ENCODE measurements at regions not wholly inside any gene's neighbourhood (a gene's known extent, or its start where the extent isn't known, plus 50 kb on each side); places are given as distances from the start of the nearest gene placed in this dataset.

DNA sequence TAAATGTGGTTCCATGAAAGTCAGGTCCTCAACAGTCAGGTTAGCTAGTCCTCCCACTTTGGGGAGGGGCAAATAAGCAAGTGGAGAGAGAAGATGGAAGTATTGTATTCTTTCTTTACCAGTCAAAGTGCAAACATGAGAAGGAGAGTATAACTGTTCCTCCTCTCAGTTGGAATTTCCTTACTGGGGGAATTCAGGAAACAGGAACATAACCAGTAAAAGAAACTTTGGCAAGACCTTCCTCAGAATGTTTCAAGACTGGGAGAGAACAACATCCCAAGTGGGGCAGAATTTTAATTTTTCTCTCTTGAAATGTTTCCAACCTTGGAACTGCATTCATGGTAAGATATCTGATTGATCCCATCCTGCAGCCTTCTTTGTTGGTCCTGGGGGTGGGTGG lies 552.4 kb upstream of the TNP1 start:
- H3K27me3 ChIP-seq (ENCODE audit: insufficient read depth, low read length, poor library complexity), result no peaks in the 10 kb centered on the region
- no peak overlapping the region for H3K4me2 ChIP-seq (ENCODE audit: low read length)
- H4K8ac ChIP-seq (ENCODE audit: low read depth, low read length), result no peak overlapping the region
- no peak for DNase-seq
- no peak overlapping the region for H3K27ac ChIP-seq (ENCODE audit: low read depth, low read length)
- no peak overlapping the region for H2AK5ac ChIP-seq (ENCODE audit: low read length)
- H3K18ac ChIP-seq (ENCODE audit: low read length), result no peak overlapping the region
- H4K5ac ChIP-seq (ENCODE audit: low read length), result no peak overlapping the region
- no peak overlapping the region for H3K9ac ChIP-seq (ENCODE audit: low read length)
- H3K56ac ChIP-seq (ENCODE audit: low read length), result no peak overlapping the region
- no peak overlapping the region for H3K23ac ChIP-seq (ENCODE audit: low read length)
- H3K79me2 ChIP-seq (ENCODE audit: control insufficient read depth, insufficient read depth, low read length), result no peaks in the 10 kb centered on the region
- H3K79me1 ChIP-seq (ENCODE audit: low read length), result no peaks in the 10 kb centered on the region
- H3K4ac ChIP-seq (ENCODE audit: low read depth, low read length), result no peak overlapping the region
- H3K4me3 ChIP-seq (ENCODE audit: low read length), result no peak overlapping the region
- no peak overlapping the region for H2BK120ac ChIP-seq (ENCODE audit: low read depth, low read length)
- no peak overlapping the region for H2BK15ac ChIP-seq (replicated peaks; ENCODE audit: low read depth)
- H3K36me3 ChIP-seq (ENCODE audit: control insufficient read depth, insufficient read depth, low read length), result no peaks in the 10 kb centered on the region
- H2BK5ac ChIP-seq (ENCODE audit: low read length), result no peak overlapping the region
- no peaks in the 10 kb centered on the region for H3K4me1 ChIP-seq (ENCODE audit: control insufficient read depth, low read depth, low read length)

DNA sequence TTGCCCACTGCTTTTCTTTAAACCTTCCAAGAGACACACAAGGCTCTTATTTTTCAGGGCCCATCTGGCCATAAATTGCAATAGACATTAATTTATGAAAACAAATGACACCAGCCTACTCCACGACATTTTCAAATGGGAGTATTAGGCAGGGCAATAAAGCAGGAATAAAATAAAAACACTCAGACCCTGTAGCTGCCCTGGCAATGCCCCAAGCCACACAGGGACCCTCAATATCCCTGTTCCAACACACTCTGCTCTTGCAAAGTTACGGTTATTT lies 550.8 kb upstream of the TNP1 start:
- Histone ChIP-seq H3K4me1 (ENCODE audit: control insufficient read depth, low read depth, low read length) (no peaks in the 10 kb centered on the region), H2BK120ac (ENCODE audit: low read depth, low read length) (no peak overlapping the region), H3K27ac (ENCODE audit: low read depth, low read length) (no peak overlapping the region), H4K8ac (ENCODE audit: low read depth, low read length) (no peak overlapping the region), H3K4me3 (ENCODE audit: low read length) (no peak overlapping the region), H3K23ac (ENCODE audit: low read length) (no peak overlapping the region), H3K56ac (ENCODE audit: low read length) (no peak overlapping the region), H3K79me1 (ENCODE audit: low read length) (no peaks in the 10 kb centered on the region), H3K4ac (ENCODE audit: low read depth, low read length) (no peak overlapping the region), H3K79me2 (ENCODE audit: control insufficient read depth, insufficient read depth, low read length) (no peaks in the 10 kb centered on the region), H3K4me2 (ENCODE audit: low read length) (no peak overlapping the region), H3K27me3 (ENCODE audit: insufficient read depth, low read length, poor library complexity) (no peaks in the 10 kb centered on the region), H2AK5ac (ENCODE audit: low read length) (no peak overlapping the region), H2BK15ac (replicated peaks; ENCODE audit: low read depth) (no peak overlapping the region), H4K5ac (ENCODE audit: low read length) (no peak overlapping the region), H3K9ac (ENCODE audit: low read length) (no peak overlapping the region), H3K36me3 (ENCODE audit: control insufficient read depth, insufficient read depth, low read length) (no peaks in the 10 kb centered on the region), H2BK5ac (ENCODE audit: low read length) (no peak overlapping the region), H3K18ac (ENCODE audit: low read length) (no peak overlapping the region)
- no CpG with 5 or more reads among the region's 2 CpGs for WGBS (ENCODE audit: extremely low coverage, insufficient coverage, low lambda C conversion rate)
- DNase-seq, result no peak

DNA sequence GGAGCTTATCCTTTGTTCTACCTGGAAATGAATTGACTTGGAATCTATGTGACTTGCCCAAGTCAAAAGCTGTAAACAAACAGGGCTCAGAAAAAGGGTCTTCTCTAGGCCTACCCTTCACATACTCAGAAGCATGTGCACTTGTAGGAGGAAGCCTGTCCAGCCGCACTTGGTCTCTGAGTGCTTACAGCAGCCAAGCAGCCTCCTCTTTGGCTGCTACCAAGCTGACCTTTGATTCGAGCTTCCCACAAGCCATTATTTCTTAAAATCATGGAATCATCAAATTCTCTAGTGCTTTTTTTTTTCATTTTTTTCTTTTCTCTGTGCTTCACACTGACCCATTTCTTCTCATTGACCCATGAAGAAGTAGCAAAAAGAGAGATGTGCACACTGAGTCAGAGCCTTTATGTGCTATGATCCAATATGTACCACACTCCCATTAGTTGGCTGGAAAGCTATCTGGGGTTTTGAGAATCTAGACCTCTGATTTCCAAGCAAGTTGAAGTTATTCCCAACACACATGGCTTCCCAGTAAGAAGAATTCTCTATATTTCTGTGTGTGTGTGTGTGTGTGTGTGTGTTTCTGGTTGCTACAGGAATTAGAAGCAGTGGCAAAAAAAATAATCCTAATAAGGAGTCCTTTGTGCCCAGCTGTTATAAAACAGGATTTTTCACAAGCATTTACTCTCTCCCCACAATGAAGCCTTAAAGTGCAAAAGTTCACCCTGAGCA lies 550.3 kb upstream of the TNP1 start:
- Histone ChIP-seq H2BK120ac (ENCODE audit: low read depth, low read length) (no peak overlapping the region), H3K4me2 (ENCODE audit: low read length) (no peak overlapping the region), H2AK5ac (ENCODE audit: low read length) (no peak overlapping the region), H2BK5ac (ENCODE audit: low read length) (no peak overlapping the region), H3K23ac (ENCODE audit: low read length) (no peak overlapping the region), H4K5ac (ENCODE audit: low read length) (no peak overlapping the region), H3K4me1 (ENCODE audit: control insufficient read depth, low read depth, low read length) (no peaks in the 10 kb centered on the region), H3K79me1 (ENCODE audit: low read length) (no peaks in the 10 kb centered on the region), H3K36me3 (ENCODE audit: control insufficient read depth, insufficient read depth, low read length) (no peaks in the 10 kb centered on the region), H3K79me2 (ENCODE audit: control insufficient read depth, insufficient read depth, low read length) (no peaks in the 10 kb centered on the region), H2BK15ac (replicated peaks; ENCODE audit: low read depth) (no peak overlapping the region), H3K9ac (ENCODE audit: low read length) (no peak overlapping the region), H3K27ac (ENCODE audit: low read depth, low read length) (no peak overlapping the region), H4K8ac (ENCODE audit: low read depth, low read length) (no peak overlapping the region), H3K18ac (ENCODE audit: low read length) (no peak overlapping the region), H3K56ac (ENCODE audit: low read length) (no peak overlapping the region), H3K27me3 (ENCODE audit: insufficient read depth, low read length, poor library complexity) (no peaks in the 10 kb centered on the region), H3K4ac (ENCODE audit: low read depth, low read length) (no peak overlapping the region), H3K4me3 (ENCODE audit: low read length) (no peak overlapping the region)
- DNase-seq, result no peak
- WGBS (ENCODE audit: extremely low coverage, insufficient coverage, low lambda C conversion rate), result no CpG with 5 or more reads among the region's 2 CpGs

DNA sequence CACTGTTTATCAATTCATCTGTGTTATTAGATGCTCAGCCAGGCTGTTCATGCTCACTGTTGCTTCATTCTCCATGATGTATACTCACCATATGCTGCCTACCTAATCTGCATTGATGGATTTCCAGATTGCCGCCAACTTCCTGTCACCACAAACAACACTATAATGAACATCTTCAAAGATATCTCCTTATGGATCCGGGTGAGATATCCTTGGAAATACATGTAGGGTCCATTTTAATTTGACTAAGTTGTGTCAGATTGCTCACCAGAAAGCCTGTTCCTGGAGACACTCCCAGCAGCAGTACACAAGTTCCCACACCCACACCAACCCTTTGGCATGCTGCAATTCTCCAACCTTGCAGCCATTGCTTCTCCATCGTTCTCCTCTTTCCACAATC lies 547.5 kb upstream of the TNP1 start:
- Histone ChIP-seq H3K4ac (ENCODE audit: low read depth, low read length) (no peak overlapping the region), H3K9ac (ENCODE audit: low read length) (no peak overlapping the region), H3K27me3 (ENCODE audit: insufficient read depth, low read length, poor library complexity) (no peaks in the 10 kb centered on the region), H3K4me1 (ENCODE audit: control insufficient read depth, low read depth, low read length) (no peaks in the 10 kb centered on the region), H3K36me3 (ENCODE audit: control insufficient read depth, insufficient read depth, low read length) (no peaks in the 10 kb centered on the region), H3K79me2 (ENCODE audit: control insufficient read depth, insufficient read depth, low read length) (no peaks in the 10 kb centered on the region), H4K8ac (ENCODE audit: low read depth, low read length) (no peak overlapping the region), H2AK5ac (ENCODE audit: low read length) (no peak overlapping the region), H2BK120ac (ENCODE audit: low read depth, low read length) (no peak overlapping the region), H3K23ac (ENCODE audit: low read length) (no peak overlapping the region), H3K4me3 (ENCODE audit: low read length) (no peak overlapping the region), H4K5ac (ENCODE audit: low read length) (no peak overlapping the region), H3K4me2 (ENCODE audit: low read length) (no peak overlapping the region), H3K56ac (ENCODE audit: low read length) (no peak overlapping the region), H3K79me1 (ENCODE audit: low read length) (no peaks in the 10 kb centered on the region), H3K27ac (ENCODE audit: low read depth, low read length) (no peak overlapping the region), H2BK15ac (replicated peaks; ENCODE audit: low read depth) (no peak overlapping the region), H2BK5ac (ENCODE audit: low read length) (no peak overlapping the region), H3K18ac (ENCODE audit: low read length) (no peak overlapping the region)
- no peak for DNase-seq
- no CpG with 5 or more reads among the region's 3 CpGs for WGBS (ENCODE audit: extremely low coverage, insufficient coverage, low lambda C conversion rate)

DNA sequence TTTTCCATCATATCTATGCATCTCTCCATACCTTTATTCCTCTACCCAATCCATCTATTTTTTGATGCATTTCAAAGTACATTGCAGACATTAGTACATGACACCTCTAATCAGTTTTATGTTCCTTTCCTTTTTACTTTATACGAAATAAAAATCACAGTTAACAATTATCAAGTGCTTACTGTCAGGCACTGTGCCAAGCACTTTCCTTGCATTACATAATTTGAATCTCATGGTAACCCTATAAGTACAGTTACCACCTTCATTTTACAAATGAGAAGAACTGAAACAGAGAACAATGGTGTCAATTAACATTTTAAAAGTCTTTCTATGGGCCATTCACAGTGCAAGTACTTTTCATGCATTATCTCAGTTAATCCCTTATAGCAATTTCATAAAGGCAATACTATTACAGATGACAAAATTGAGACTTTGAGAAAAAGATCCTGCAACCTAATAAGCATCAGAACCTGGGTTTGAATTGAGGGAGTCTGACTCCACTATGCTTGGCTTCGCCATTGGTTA lies 544.4 kb upstream of the TNP1 start:
- Histone ChIP-seq H4K5ac (ENCODE audit: low read length) (no peak overlapping the region), H2BK120ac (ENCODE audit: low read depth, low read length) (no peak overlapping the region), H3K4me2 (ENCODE audit: low read length) (no peak overlapping the region), H3K79me2 (ENCODE audit: control insufficient read depth, insufficient read depth, low read length) (no peaks in the 10 kb centered on the region), H3K27me3 (ENCODE audit: insufficient read depth, low read length, poor library complexity) (no peaks in the 10 kb centered on the region), H3K56ac (ENCODE audit: low read length) (no peak overlapping the region), H3K4ac (ENCODE audit: low read depth, low read length) (no peak overlapping the region), H3K23ac (ENCODE audit: low read length) (no peak overlapping the region), H2BK15ac (replicated peaks; ENCODE audit: low read depth) (no peak overlapping the region), H3K9ac (ENCODE audit: low read length) (no peak overlapping the region), H2AK5ac (ENCODE audit: low read length) (no peak overlapping the region), H3K4me3 (ENCODE audit: low read length) (no peak overlapping the region), H3K27ac (ENCODE audit: low read depth, low read length) (no peak overlapping the region), H3K18ac (ENCODE audit: low read length) (no peak overlapping the region), H3K36me3 (ENCODE audit: control insufficient read depth, insufficient read depth, low read length) (no peaks in the 10 kb centered on the region), H3K4me1 (ENCODE audit: control insufficient read depth, low read depth, low read length) (no peaks in the 10 kb centered on the region), H2BK5ac (ENCODE audit: low read length) (no peak overlapping the region), H4K8ac (ENCODE audit: low read depth, low read length) (no peak overlapping the region), H3K79me1 (ENCODE audit: low read length) (no peaks in the 10 kb centered on the region)
- 100% methylated on average over 1 of the region's 2 CpGs for WGBS (ENCODE audit: extremely low coverage, insufficient coverage, low lambda C conversion rate)
- no peak for DNase-seq

DNA sequence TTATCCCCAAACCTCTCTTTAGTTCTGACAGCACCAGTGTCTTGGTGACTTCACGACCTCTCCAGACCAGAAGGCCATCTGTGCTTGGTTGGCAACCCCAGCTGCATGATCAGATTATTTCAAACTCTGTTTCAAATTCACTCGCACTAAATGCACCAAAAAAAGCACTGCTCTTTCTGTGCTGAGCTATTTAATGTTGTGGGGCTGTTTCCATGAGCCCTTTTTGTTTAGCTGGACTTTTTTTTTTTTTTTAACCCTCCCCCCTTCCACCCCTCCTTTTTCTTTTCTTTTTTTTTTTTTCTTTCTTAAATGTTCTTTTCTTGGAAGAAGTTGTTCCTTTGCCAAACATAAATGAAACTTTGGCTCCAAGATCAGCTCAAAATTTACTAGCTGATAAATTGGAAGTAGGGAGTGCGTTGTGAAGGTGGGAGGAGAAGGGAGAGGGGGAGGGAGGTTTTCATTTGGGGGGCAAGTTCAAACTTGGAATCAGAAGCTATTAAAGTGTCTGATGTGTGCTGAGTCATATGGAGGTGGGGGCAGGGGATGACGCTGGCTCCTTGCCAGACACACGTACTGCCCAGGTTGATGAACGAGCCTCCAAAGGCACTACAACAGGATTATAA lies 543.0 kb upstream of the TNP1 start:
- H3K23ac ChIP-seq (ENCODE audit: low read length), result no peak overlapping the region
- H3K27ac ChIP-seq (ENCODE audit: low read depth, low read length), result no peak overlapping the region
- H3K56ac ChIP-seq (ENCODE audit: low read length), result no peak overlapping the region
- H2BK120ac ChIP-seq (ENCODE audit: low read depth, low read length), result no peak overlapping the region
- no peak overlapping the region for H3K4me3 ChIP-seq (ENCODE audit: low read length)
- no peak overlapping the region for H2BK15ac ChIP-seq (replicated peaks; ENCODE audit: low read depth)
- no peak overlapping the region for H4K8ac ChIP-seq (ENCODE audit: low read depth, low read length)
- no peak overlapping the region for H3K4ac ChIP-seq (ENCODE audit: low read depth, low read length)
- H3K27me3 ChIP-seq (ENCODE audit: insufficient read depth, low read length, poor library complexity), result no peaks in the 10 kb centered on the region
- no peak for DNase-seq
- H3K79me2 ChIP-seq (ENCODE audit: control insufficient read depth, insufficient read depth, low read length), result no peaks in the 10 kb centered on the region
- no peak overlapping the region for H2BK5ac ChIP-seq (ENCODE audit: low read length)
- H3K18ac ChIP-seq (ENCODE audit: low read length), result no peak overlapping the region
- no CpG with 5 or more reads among the region's 6 CpGs for WGBS (ENCODE audit: extremely low coverage, insufficient coverage, low lambda C conversion rate)
- H3K9ac ChIP-seq (ENCODE audit: low read length), result no peak overlapping the region
- H3K79me1 ChIP-seq (ENCODE audit: low read length), result no peaks in the 10 kb centered on the region
- no peak overlapping the region for H2AK5ac ChIP-seq (ENCODE audit: low read length)
- H4K5ac ChIP-seq (ENCODE audit: low read length), result no peak overlapping the region
- H3K36me3 ChIP-seq (ENCODE audit: control insufficient read depth, insufficient read depth, low read length), result no peaks in the 10 kb centered on the region
- no peak overlapping the region for H3K4me2 ChIP-seq (ENCODE audit: low read length)
- H3K4me1 ChIP-seq (ENCODE audit: control insufficient read depth, low read depth, low read length), result no peaks in the 10 kb centered on the region
